ENCODE measurements at regions not wholly inside any gene's neighbourhood (a gene's known extent, or its start where the extent isn't known, plus 50 kb on each side); places are given as distances from the start of the nearest gene placed in this dataset.

DNA sequence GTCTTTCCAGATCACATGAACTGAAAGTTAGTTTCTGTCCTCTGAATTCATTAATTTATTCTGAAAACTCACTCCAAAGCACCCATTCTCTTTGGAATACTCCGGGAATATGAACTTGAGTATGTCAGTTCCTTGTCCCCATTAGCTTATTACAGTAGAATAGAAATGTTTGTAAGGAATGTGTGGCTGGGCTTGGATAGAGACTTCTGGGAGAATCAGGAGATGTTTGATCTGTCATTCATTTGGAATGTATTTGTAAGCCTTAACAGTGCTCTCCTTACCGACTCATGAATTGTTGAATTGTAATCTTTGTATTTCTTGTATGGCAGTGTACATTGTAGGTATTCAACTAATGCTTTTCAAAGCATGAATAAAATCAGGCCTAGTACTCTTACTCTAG is 548.4 kb downstream of the LRRC70 start:
- TF ChIP-seq, protein P1, sequence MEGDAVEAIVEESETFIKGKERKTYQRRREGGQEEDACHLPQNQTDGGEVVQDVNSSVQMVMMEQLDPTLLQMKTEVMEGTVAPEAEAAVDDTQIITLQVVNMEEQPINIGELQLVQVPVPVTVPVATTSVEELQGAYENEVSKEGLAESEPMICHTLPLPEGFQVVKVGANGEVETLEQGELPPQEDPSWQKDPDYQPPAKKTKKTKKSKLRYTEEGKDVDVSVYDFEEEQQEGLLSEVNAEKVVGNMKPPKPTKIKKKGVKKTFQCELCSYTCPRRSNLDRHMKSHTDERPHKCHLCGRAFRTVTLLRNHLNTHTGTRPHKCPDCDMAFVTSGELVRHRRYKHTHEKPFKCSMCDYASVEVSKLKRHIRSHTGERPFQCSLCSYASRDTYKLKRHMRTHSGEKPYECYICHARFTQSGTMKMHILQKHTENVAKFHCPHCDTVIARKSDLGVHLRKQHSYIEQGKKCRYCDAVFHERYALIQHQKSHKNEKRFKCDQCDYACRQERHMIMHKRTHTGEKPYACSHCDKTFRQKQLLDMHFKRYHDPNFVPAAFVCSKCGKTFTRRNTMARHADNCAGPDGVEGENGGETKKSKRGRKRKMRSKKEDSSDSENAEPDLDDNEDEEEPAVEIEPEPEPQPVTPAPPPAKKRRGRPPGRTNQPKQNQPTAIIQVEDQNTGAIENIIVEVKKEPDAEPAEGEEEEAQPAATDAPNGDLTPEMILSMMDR (IDR thresholded peaks at IDR 0.05; ENCODE audit: control extremely low read depth in 1 of 3, insufficient read depth in 1 of 3, low read depth in 1 of 3, low read length in 3 of 3) = no peak
- no peak for TF ChIP-seq SP2 (IDR thresholded peaks at IDR 0.05; ENCODE audit: low read length)

All from H1 (cell line).